K562 (cell line): ENCODE measurements at regions not wholly inside any gene's neighbourhood (a gene's known extent, or its start where the extent isn't known, plus 50 kb on each side); places are given as distances from the start of the nearest gene placed in this dataset.
A peak's percentile ranks its signal among the peaks of the same experiment; 100 is the strongest.

Experiments
- ATAC-seq: fragments of 200-7000 bp; cut with Tn5 transposase; 3 replicates; pipeline ENCODE4 v1.9.1; 2020; ENCODE audit warnings: moderate library complexity
- BruUV-seq: library from RNA; stranded (reverse); fragments of 400-500 nt; replicated peaks from 2 replicates; lab custom pipeline; 2021; lab: Mats Ljungman, UMichigan
- CTCF ChIA-PET: fragments of 300-600 bp; formaldehyde crosslinking; extraction: SDS; loops from one replicate; lab custom pipeline; 2021; ENCODE audit warnings: low intra/inter-chr PET ratio; lab: Yijun Ruan, JAX
- POLR2A ChIA-PET: fragments of 300-600, 350-650 bp; sonication (Branson Sonifier 250); formaldehyde crosslinking; extraction: SDS; loops from one replicate; lab custom pipeline; 2021; ENCODE audit warnings: antibody characterized with exemption, inconsistent platforms; lab: Yijun Ruan, JAX
- DNase-seq, 4 experiments: peaks; one replicate each; pipeline versions ENCODE4 v3.0.0 to v3.0.0-alpha.2; 2011 to 2018; ENCODE audit warnings: low spot score in 3 of 4, mixed read lengths in 3 of 4; ENCODE audit errors: extremely low read depth in 1 of 4
- FAIRE-seq: peaks from 2 replicates; lab custom pipeline; 2011; peaks lifted over from hg19 to GRCh38; lab: Jason Lieb, UNC
- H2AFZ ChIP-seq: 2 replicates; pipeline ENCODE4 v1.6.0; 2011; ENCODE audit warnings: low read depth, low read length, control low read depth, inconsistent platforms
- H3K27ac ChIP-seq: fragments of 200-600 bp; 3 replicates; pipeline ENCODE4 v1.8.0; 2011; ENCODE audit warnings: low read depth, mild to moderate bottlenecking, control low read depth, inconsistent platforms, low read length, moderate library complexity, mixed read lengths; ENCODE audit errors: extremely low read depth
- H3K27me3 ChIP-seq, 2 experiments: fragments of 300-600 bp in 1 of 2; 2 replicates in 1 of 2; 3 replicates in 1 of 2; pipeline versions ENCODE4 v1.6.0 to v1.8.0; 2011; ENCODE audit warnings: inconsistent platforms in 2 of 2, low read length in 2 of 2, mild to moderate bottlenecking in 1 of 2, mixed read lengths in 1 of 2, moderate library complexity in 1 of 2; ENCODE audit not compliant: control insufficient read depth in 2 of 2, insufficient read depth in 2 of 2
- H3K36me3 ChIP-seq: fragments of 300-600 bp; 3 replicates; pipeline ENCODE4 v1.8.0; 2011; ENCODE audit warnings: mild to moderate bottlenecking, low read length, inconsistent platforms; ENCODE audit not compliant: control insufficient read depth, insufficient read depth
- H3K4me1 ChIP-seq, 2 experiments: fragments of 200-600 bp in 1 of 2; replicated peaks in 1 of 2; 2 replicates in 1 of 2; 3 replicates in 1 of 2; pipeline versions ENCODE4 v1.5.1 to v1.8.0; 2011; ENCODE audit warnings: inconsistent platforms in 2 of 2, low read length in 2 of 2, mild to moderate bottlenecking in 1 of 2, mixed read lengths in 1 of 2, moderate library complexity in 1 of 2; ENCODE audit not compliant: control insufficient read depth in 2 of 2, insufficient read depth in 2 of 2
- H3K4me2 ChIP-seq: 2 replicates; pipeline ENCODE4 v1.6.1; 2011; ENCODE audit warnings: low read length, control low read depth, inconsistent platforms, mixed read lengths; ENCODE audit not compliant: insufficient read depth
- H3K4me3 ChIP-seq: fragments of 200-600 bp; sonication (generic), shearing (Covaris generic); 2 replicates; pipeline ENCODE4 v1.5.1; 2016; ENCODE audit warnings: control low read depth, inconsistent platforms
- H3K79me2 ChIP-seq: fragments of 200-600 bp; 3 replicates; pipeline ENCODE4 v1.8.0; 2011; ENCODE audit warnings: low read length, inconsistent platforms; ENCODE audit not compliant: control insufficient read depth, insufficient read depth
- H3K9ac ChIP-seq, 2 experiments: 2 replicates each; pipeline versions ENCODE4 v1.6.0 to v1.6.1; 2011; ENCODE audit warnings: low read depth in 2 of 2, low read length in 2 of 2, control low read depth in 1 of 2, inconsistent platforms in 1 of 2, mild to moderate bottlenecking in 1 of 2, mixed read lengths in 1 of 2; ENCODE audit not compliant: insufficient read depth in 1 of 2
- H3K9me1 ChIP-seq: one replicate; pipeline ENCODE4 v1.6.0; 2011; ENCODE audit warnings: inconsistent platforms, mild to moderate bottlenecking, low read length, moderate library complexity; ENCODE audit not compliant: control insufficient read depth, insufficient read depth
- H3K9me3 ChIP-seq: replicated peaks from 2 replicates; pipeline ENCODE4 v1.5.1; 2011; ENCODE audit warnings: low read depth, low read length, inconsistent platforms; ENCODE audit not compliant: control insufficient read depth, insufficient read depth
- H4K20me1 ChIP-seq: replicated peaks from 2 replicates; pipeline ENCODE4 v1.6.1; 2011; ENCODE audit warnings: low read length, inconsistent platforms, mixed read lengths; ENCODE audit not compliant: control insufficient read depth, insufficient read depth
- BRD9 ChIP-seq: fragments of 450-650 bp; IDR thresholded peaks from 2 replicates; pipeline ENCODE4 v1.6.1; 2018; ENCODE audit warnings: low read depth; ENCODE audit not compliant: partially characterized antibody
- IRF9 ChIP-seq: fragments of 450-650 bp; IDR thresholded peaks from 2 replicates; pipeline ENCODE4 v1.6.1; 2016; ENCODE audit warnings: missing biosample characterization, missing genetic modification characterization
- JUND ChIP-seq, 2 experiments: IDR thresholded peaks; 2 replicates in 1 of 2; 3 replicates in 1 of 2; pipeline ENCODE4 v1.6.1; 2011; ENCODE audit warnings: borderline replicate concordance in 2 of 2, low read depth in 2 of 2, low read length in 2 of 2, improper control_type of control experiment in 1 of 2, missing biosample characterization in 1 of 2, missing genetic modification characterization in 1 of 2, missing genetic modification reagents in 1 of 2
- MCM5 ChIP-seq: fragments of 450-650 bp; IDR thresholded peaks from 2 replicates; pipeline ENCODE4 v1.6.1; 2016; ENCODE audit warnings: low read depth
- MYNN ChIP-seq, 2 experiments: sonication (generic); formaldehyde crosslinking in 1 of 2; IDR thresholded peaks; 2 replicates each; pipeline versions ENCODE4 v1.5.0 to v1.6.1; 2016 to 2020; ENCODE audit warnings: antibody characterized with exemption in 1 of 2, missing genetic modification reagents in 1 of 2
- NKRF ChIP-seq: fragments of 450-650 bp; IDR thresholded peaks from 2 replicates; pipeline ENCODE4 v1.6.1; 2016; ENCODE audit warnings: borderline replicate concordance
- POLR2G ChIP-seq: fragments of 200-400 bp; formaldehyde crosslinking; IDR thresholded peaks from 2 replicates; pipeline ENCODE4 v1.6.1; 2017; ENCODE audit warnings: low read depth, mild to moderate bottlenecking, antibody characterized with exemption, low read length, moderate library complexity
- RBM15 ChIP-seq: fragments of 200-400 bp; formaldehyde crosslinking; IDR thresholded peaks from 2 replicates; pipeline ENCODE4 v1.6.1; 2018; ENCODE audit warnings: mild to moderate bottlenecking, low read length, moderate library complexity; ENCODE audit not compliant: insufficient read depth
- TEAD4 ChIP-seq, 2 experiments: sonication (generic) in 1 of 2; formaldehyde crosslinking in 1 of 2; IDR thresholded peaks; 2 replicates each; pipeline versions ENCODE4 v1.6.1 to v1.8.0; 2012 to 2022; ENCODE audit warnings: borderline replicate concordance in 1 of 2, inconsistent platforms in 1 of 2, low read length in 1 of 2, mild to moderate bottlenecking in 1 of 2, missing genetic modification reagents in 1 of 2
- TRIM24 ChIP-seq, 2 experiments: fragments of 450-650 bp; IDR thresholded peaks; 2 replicates each; pipeline ENCODE4 v1.6.1; 2016
- ZNF75A ChIP-seq: fragments of 450-650 bp; formaldehyde crosslinking; IDR thresholded peaks from 2 replicates; pipeline ENCODE4 v1.4.0; 2020; ENCODE audit warnings: mild to moderate bottlenecking
- WGBS: fragments of 100-300 bp; shearing (Covaris generic); methylation state at CpG from one replicate; pipeline ENCODE4 v1.1.6; 2016; ENCODE audit warnings: low coverage, mixed read lengths; ENCODE audit not compliant: insufficient coverage; ENCODE audit errors: missing lambda C conversion rate; 5-methylcytosine and 5-hydroxymethylcytosine counted together
- in situ Hi-C: fragments of 300-500 bp; cut with MboI; formaldehyde crosslinking; loops from 4 replicates; pipeline ENCODE4 v1.15.0; 2018; ENCODE audit warnings: inconsistent platforms, mixed read lengths
- intact Hi-C: fragments of 100-400 bp; cut with micrococcal nuclease; formaldehyde crosslinking; loops from 2 replicates; pipeline ENCODE4 v1.14.2; 2022
- TF ChIP-seq, protein P1 (sequence below), 2 experiments: fragments of 200-800 bp in 1 of 2; sonication (Bioruptor generic) in 1 of 2; sonication (generic) in 1 of 2; formaldehyde crosslinking in 1 of 2; IDR thresholded peaks in 1 of 2; conservative IDR thresholded peaks in 1 of 2; 2 replicates each; pipeline versions ENCODE4 v1.5.0 to v1.6.1; 2016 to 2020; ENCODE audit warnings: missing compliant biosample characterization in 1 of 2, missing genetic modification characterization in 1 of 2, missing genetic modification reagents in 1 of 2
- TF ChIP-seq, protein P2 (sequence below), 2 experiments: fragments of 250-450 bp in 1 of 2; fragments of 450-650 bp in 1 of 2; sonication (Bioruptor Pico) in 1 of 2; IDR thresholded peaks; 2 replicates each; pipeline versions ENCODE4 v1.6.1 to v1.8.0; 2016 to 2021; ENCODE audit warnings: mild to moderate bottlenecking in 2 of 2, moderate library complexity in 2 of 2, missing compliant biosample characterization in 1 of 2, missing genetic modification characterization in 1 of 2

DNA sequence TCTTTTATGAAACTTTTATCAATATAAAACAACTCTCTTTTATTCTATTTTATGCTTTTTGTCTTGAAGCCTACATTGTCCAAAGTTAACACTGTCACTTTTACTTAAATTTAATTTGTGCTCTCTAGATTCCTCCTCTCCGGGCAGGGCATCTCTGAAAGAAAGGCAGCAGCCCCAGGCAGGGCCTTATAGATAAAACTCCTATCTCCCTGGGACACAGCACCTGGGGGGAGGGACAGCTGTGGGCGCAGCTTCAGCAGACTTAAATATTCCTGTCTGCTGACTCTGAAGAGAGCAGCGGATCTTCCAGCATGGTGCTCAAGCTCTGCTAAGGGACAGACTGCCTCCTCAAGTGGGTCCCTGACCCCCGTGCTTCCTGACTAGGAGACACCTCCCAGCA is 447.7 kb upstream of the FANCL start (continued):
- TF ChIP-seq, protein P1, sequence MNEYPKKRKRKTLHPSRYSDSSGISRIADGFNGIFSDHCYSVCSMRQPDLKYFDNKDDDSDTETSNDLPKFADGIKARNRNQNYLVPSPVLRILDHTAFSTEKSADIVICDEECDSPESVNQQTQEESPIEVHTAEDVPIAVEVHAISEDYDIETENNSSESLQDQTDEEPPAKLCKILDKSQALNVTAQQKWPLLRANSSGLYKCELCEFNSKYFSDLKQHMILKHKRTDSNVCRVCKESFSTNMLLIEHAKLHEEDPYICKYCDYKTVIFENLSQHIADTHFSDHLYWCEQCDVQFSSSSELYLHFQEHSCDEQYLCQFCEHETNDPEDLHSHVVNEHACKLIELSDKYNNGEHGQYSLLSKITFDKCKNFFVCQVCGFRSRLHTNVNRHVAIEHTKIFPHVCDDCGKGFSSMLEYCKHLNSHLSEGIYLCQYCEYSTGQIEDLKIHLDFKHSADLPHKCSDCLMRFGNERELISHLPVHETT (CRISPR knock-in tag; conservative IDR thresholded peaks at IDR 0.05 in 1 of 2, IDR thresholded peaks at IDR 0.05 in 1 of 2) = peak in 1 of 2 experiments; percentile 37; a peak in 1 of 4 replicates
- TF ChIP-seq ZNF75A (CRISPR knock-in tag) (no peak), TEAD4 (IDR thresholded peaks at IDR 0.05; ENCODE audit: low read length) (peak; percentile 94), TEAD4 (CRISPR knock-in tag; IDR thresholded peaks at IDR 0.05; ENCODE audit: borderline replicate concordance) (no peak), IRF9 (tag) (no peak), BRD9 (no peak), JUND (IDR thresholded peaks at IDR 0.05; ENCODE audit: borderline replicate concordance, low read depth, low read length) (peak; percentile 35; the same call in 1 of the 2 replicates), JUND (tag; IDR thresholded peaks at IDR 0.05; ENCODE audit: borderline replicate concordance, low read depth, low read length) (no peak)

GRCh38 chr2:58686776-58687175 is 445.7 kb upstream of the FANCL start:
- WGBS = 37% methylated on average over 1 of the region's 1 CpG
- 0 out of 3 replicates have a peak, but pooled peaks have one; percentile 36 for ATAC-seq
- no peak for TF ChIP-seq MCM5
- TF ChIP-seq MYNN (IDR thresholded peaks at IDR 0.05) = no peak
- TF ChIP-seq MYNN (CRISPR knock-in tag; IDR thresholded peaks at IDR 0.05) = no peak
- TF ChIP-seq NKRF = 0 out of 2 replicates have a peak, but pooled peaks have one; percentile 19
- TF ChIP-seq, protein P2, sequence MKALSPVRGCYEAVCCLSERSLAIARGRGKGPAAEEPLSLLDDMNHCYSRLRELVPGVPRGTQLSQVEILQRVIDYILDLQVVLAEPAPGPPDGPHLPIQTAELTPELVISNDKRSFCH (CRISPR knock-in tag; IDR thresholded peaks at IDR 0.05) = no peak
- TF ChIP-seq, protein P2 (tag; IDR thresholded peaks at IDR 0.05) = no peak
- TF ChIP-seq RBM15 = no peak
- no peak for TF ChIP-seq POLR2G
- TF ChIP-seq TRIM24 (IDR thresholded peaks at IDR 0.05) = peak in 1 of 2 experiments; percentile 41; a peak in 2 of 4 replicates

More at GRCh38 chr2:58686776-58687175, 445.7 kb upstream of the FANCL start:
- in situ Hi-C loops (no loop called here), intact Hi-C loops (loop anchor here (10.0 kb wide), 1 partner anchor 782 kb away; no protein-coding TSS in a partner anchor)
- H3K79me2 ChIP-seq = no peaks in the 10 kb centered on the region
- no peaks in the 10 kb centered on the region for H3K36me3 ChIP-seq
- H3K9me1 ChIP-seq = no peaks in the 10 kb centered on the region
- no peak overlapping the region for H3K9ac ChIP-seq
- H3K27ac ChIP-seq = no peak overlapping the region
- H3K4me2 ChIP-seq = no peak overlapping the region
- H3K9me3 ChIP-seq = no peaks in the 10 kb centered on the region; the same call in 1 of the 2 replicates
- H3K4me1 ChIP-seq = peaks cover 3 to 4% of the 10 kb centered on the region in 2 experiments; a peak in 4 of 5 replicates
- BruUV-seq = no TSS peak
- no peaks in the 10 kb centered on the region for H4K20me1 ChIP-seq
- H3K27me3 ChIP-seq = no peaks in the 10 kb centered on the region
- POLR2A ChIA-PET = interaction anchor here (0.8 kb wide), 1 partner anchor 107 kb away, joined by 4 read pairs; no protein-coding TSS in a partner anchor
- CTCF ChIA-PET = no interaction called here
- DNase-seq (no peak), FAIRE-seq (peak; percentile 74)
- no peak overlapping the region for H3K4me3 ChIP-seq
- H2AFZ ChIP-seq = no peak overlapping the region
